ENCODE measurements at regions not wholly inside any gene's neighbourhood (a gene's known extent, or its start where the extent isn't known, plus 50 kb on each side); places are given as distances from the start of the nearest gene placed in this dataset.

DNA sequence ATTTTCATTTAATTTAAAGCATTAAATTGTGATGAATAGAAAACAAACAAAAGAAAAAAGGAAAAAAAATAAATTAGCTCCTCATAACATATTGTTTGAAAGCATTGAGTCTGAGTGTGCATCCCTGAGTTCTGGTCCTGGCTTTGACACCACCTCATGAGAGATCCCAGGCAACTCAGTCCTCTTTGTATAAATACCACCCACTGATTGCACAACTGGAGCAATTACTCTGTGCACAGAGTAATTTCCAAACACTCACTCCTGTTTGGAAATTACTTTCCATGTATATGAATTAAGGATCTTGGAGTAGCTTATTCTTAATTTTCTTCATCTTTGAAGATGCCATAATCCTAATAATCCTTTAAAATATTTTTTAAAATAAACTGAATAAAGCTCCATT, 59.4 kb upstream of the C5orf46 start (continued):
- TF ChIP-seq REPIN1 (tag by site-specific recombination; IDR thresholded peaks at IDR 0.05; ENCODE audit: low read depth) (no peak), ZNF544 (tag by site-specific recombination; IDR thresholded peaks at IDR 0.05) (no peak), TCF7L2 (IDR thresholded peaks at IDR 0.05; ENCODE audit: borderline replicate concordance, low read depth, low read length) (no peak), GLI2 (tag by site-specific recombination; IDR thresholded peaks at IDR 0.05; ENCODE audit: borderline replicate concordance, low read depth) (no peak), ZSCAN23 (tag by site-specific recombination; IDR thresholded peaks at IDR 0.05) (no peak), ZNF10 (tag by site-specific recombination; IDR thresholded peaks at IDR 0.05) (no peak), ZNF423 (tag by site-specific recombination; IDR thresholded peaks at IDR 0.05) (no peak), ZNF416 (tag by site-specific recombination; IDR thresholded peaks at IDR 0.05) (no peak)

DNA sequence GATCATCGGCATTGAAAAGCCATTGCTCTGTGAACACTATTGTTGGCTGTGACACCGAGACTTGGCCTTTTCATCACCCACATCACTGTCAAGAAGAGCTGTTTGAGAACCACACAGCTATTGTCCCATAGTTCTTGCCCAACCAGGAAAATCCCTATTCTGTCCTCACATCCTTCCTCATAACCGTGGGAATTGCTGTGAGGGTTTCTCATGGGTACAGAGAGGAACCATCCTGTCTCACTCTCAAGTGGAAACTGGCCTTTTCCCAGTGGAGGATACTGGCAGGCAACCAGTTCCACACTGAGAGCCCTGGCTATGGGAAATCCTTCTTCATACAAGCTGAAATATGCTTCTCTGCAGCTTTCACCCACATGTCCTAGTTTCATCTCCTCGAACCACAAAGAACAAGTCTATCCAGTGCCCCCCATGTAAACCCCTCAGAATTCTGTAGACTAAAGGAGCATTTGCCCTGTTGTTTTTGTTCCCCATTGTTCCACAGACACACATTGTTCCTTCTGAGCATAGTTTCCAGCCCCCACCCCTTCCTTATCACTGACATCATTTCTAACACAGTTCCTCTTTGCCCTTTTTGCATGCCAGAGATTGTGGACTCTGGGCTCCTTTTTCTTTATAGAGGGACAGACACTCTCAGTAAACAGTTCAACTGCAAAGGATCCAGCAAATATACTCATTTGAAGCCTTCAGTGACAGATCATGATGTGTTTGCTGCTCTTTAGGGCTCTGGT, 57.8 kb upstream of the C5orf46 start:
- H3K27ac ChIP-seq (ENCODE audit: extremely low read depth, low read depth, low read length): no peak overlapping the region
- no peaks in the 10 kb centered on the region for H3K4me1 ChIP-seq (ENCODE audit: control insufficient read depth, insufficient read depth, low read length)
- peaks cover 0 to 9% of the 10 kb centered on the region in 2 experiments; a peak in 1 of 3 replicates for H3K36me3 ChIP-seq (ENCODE audit: control insufficient read depth in 2 of 2, insufficient read depth in 1 of 2, low read length in 2 of 2)
- TF ChIP-seq ZNF155 (tag by site-specific recombination; IDR thresholded peaks at IDR 0.05): no peak
- TF ChIP-seq ZNF10 (tag by site-specific recombination; IDR thresholded peaks at IDR 0.05): no peak
- TF ChIP-seq, protein P1, sequence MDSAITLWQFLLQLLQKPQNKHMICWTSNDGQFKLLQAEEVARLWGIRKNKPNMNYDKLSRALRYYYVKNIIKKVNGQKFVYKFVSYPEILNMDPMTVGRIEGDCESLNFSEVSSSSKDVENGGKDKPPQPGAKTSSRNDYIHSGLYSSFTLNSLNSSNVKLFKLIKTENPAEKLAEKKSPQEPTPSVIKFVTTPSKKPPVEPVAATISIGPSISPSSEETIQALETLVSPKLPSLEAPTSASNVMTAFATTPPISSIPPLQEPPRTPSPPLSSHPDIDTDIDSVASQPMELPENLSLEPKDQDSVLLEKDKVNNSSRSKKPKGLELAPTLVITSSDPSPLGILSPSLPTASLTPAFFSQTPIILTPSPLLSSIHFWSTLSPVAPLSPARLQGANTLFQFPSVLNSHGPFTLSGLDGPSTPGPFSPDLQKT (IDR thresholded peaks at IDR 0.05; ENCODE audit: borderline replicate concordance, low read depth, low read length): no peak
- TF ChIP-seq, protein P2, sequence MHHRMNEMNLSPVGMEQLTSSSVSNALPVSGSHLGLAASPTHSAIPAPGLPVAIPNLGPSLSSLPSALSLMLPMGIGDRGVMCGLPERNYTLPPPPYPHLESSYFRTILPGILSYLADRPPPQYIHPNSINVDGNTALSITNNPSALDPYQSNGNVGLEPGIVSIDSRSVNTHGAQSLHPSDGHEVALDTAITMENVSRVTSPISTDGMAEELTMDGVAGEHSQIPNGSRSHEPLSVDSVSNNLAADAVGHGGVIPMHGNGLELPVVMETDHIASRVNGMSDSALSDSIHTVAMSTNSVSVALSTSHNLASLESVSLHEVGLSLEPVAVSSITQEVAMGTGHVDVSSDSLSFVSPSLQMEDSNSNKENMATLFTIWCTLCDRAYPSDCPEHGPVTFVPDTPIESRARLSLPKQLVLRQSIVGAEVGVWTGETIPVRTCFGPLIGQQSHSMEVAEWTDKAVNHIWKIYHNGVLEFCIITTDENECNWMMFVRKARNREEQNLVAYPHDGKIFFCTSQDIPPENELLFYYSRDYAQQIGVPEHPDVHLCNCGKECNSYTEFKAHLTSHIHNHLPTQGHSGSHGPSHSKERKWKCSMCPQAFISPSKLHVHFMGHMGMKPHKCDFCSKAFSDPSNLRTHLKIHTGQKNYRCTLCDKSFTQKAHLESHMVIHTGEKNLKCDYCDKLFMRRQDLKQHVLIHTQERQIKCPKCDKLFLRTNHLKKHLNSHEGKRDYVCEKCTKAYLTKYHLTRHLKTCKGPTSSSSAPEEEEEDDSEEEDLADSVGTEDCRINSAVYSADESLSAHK (tag by site-specific recombination; IDR thresholded peaks at IDR 0.05): no peak
- TF ChIP-seq ZNF16 (tag by site-specific recombination; IDR thresholded peaks at IDR 0.05; ENCODE audit: low read depth): no peak
- no peak for TF ChIP-seq ZNF530 (tag by site-specific recombination; IDR thresholded peaks at IDR 0.05; ENCODE audit: low read depth)
- no peak for TF ChIP-seq ZNF202 (tag by site-specific recombination; IDR thresholded peaks at IDR 0.05; ENCODE audit: borderline replicate concordance)
- no peak for TF ChIP-seq ZNF791 (tag by site-specific recombination; IDR thresholded peaks at IDR 0.05)
- TF ChIP-seq ZBTB8A (tag by site-specific recombination; IDR thresholded peaks at IDR 0.05): no peak
- TF ChIP-seq ZBTB7A (tag by site-specific recombination; IDR thresholded peaks at IDR 0.05; ENCODE audit: low read depth): no peak
- TF ChIP-seq ZFP69B (tag by site-specific recombination; IDR thresholded peaks at IDR 0.05): no peak
- TF ChIP-seq, protein P3, sequence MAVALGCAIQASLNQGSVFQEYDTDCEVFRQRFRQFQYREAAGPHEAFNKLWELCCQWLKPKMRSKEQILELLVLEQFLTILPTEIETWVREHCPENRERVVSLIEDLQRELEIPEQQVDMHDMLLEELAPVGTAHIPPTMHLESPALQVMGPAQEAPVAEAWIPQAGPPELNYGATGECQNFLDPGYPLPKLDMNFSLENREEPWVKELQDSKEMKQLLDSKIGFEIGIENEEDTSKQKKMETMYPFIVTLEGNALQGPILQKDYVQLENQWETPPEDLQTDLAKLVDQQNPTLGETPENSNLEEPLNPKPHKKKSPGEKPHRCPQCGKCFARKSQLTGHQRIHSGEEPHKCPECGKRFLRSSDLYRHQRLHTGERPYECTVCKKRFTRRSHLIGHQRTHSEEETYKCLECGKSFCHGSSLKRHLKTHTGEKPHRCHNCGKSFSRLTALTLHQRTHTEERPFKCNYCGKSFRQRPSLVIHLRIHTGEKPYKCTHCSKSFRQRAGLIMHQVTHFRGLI (tag by site-specific recombination; IDR thresholded peaks at IDR 0.05): no peak
- no peak overlapping the region for H3K4me3 ChIP-seq (ENCODE audit: low read depth, low read length)
- POLR2A ChIA-PET: no interaction called here
- CTCF ChIA-PET: interaction anchor here (1.3 kb wide), 1 partner anchor 13 kb away, joined by 3 read pairs; no protein-coding TSS in a partner anchor
- H3K9me3 ChIP-seq (ENCODE audit: control insufficient read depth, insufficient read depth, low read depth, low read length): no peaks in the 10 kb centered on the region

All from HEK293 (cell line).